Caco-2 (cell line): ENCODE measurements at regions not wholly inside any gene's neighbourhood (a gene's known extent, or its start where the extent isn't known, plus 50 kb on each side); places are given as distances from the start of the nearest gene placed in this dataset.

ENCODE experiments used
- BruUV-seq: library from RNA; stranded (reverse); fragments of 400-500 nt; replicated peaks from 2 replicates; lab custom pipeline; 2021; lab: Mats Ljungman, UMichigan
- CTCF ChIA-PET: fragments of 300-600 bp; sonication (Branson Sonifier 250); formaldehyde crosslinking; loops from one replicate; lab custom pipeline; 2022; ENCODE audit warnings: antibody characterized with exemption; lab: Charles Lee
- POLR2A ChIA-PET: fragments of 300-600 bp; sonication (Branson Sonifier 250); formaldehyde crosslinking; loops from one replicate; lab custom pipeline; 2022; ENCODE audit warnings: antibody characterized with exemption; lab: Charles Lee
- DNase-seq, 2 experiments: peaks; one replicate each; pipeline versions ENCODE4 v3.0.0 to v3.0.0-alpha.2; 2020 to 2022
- H3K27me3 ChIP-seq: replicated peaks from 2 replicates; pipeline ENCODE4 v1.6.0; 2011; ENCODE audit warnings: low read length; ENCODE audit not compliant: control insufficient read depth, insufficient read depth
- H3K36me3 ChIP-seq: 2 replicates; pipeline ENCODE4 v1.5.1; 2011; ENCODE audit warnings: low read length; ENCODE audit not compliant: control insufficient read depth, insufficient read depth
- H3K4me1 ChIP-seq: fragments of 250-450 bp; sonication (Bioruptor Pico); 2 replicates; pipeline ENCODE4 v1.5.1; 2020; ENCODE audit warnings: mild to moderate bottlenecking
- H3K4me3 ChIP-seq: 2 replicates; pipeline ENCODE4 v1.5.1; 2011; ENCODE audit warnings: low read depth, mild to moderate bottlenecking, control low read depth, low read length
- H3K9me3 ChIP-seq: fragments of 250-450 bp; sonication (Bioruptor Pico); 2 replicates; pipeline ENCODE4 v1.5.1; 2020; ENCODE audit warnings: mild to moderate bottlenecking, moderate library complexity
- H3K27ac Mint-ChIP-seq: one replicate; pipeline ENCODE4 v1.8.0; 2022; ENCODE audit warnings: mixed read lengths; ENCODE audit not compliant: unreplicated experiment
- H3K27me3 Mint-ChIP-seq: one replicate; pipeline ENCODE4 v1.8.0; 2022; ENCODE audit warnings: mixed read lengths; ENCODE audit not compliant: insufficient read depth, unreplicated experiment
- H3K36me3 Mint-ChIP-seq: one replicate; pipeline ENCODE4 v1.8.0; 2022; ENCODE audit warnings: mild to moderate bottlenecking, mixed read lengths; ENCODE audit not compliant: insufficient read depth, unreplicated experiment
- H3K4me1 Mint-ChIP-seq: one replicate; pipeline ENCODE4 v1.8.0; 2022; ENCODE audit warnings: low read depth, mixed read lengths; ENCODE audit not compliant: unreplicated experiment
- H3K4me3 Mint-ChIP-seq: one replicate; pipeline ENCODE4 v1.8.0; 2022; ENCODE audit warnings: mild to moderate bottlenecking, moderate library complexity, mixed read lengths; ENCODE audit not compliant: unreplicated experiment
- H3K9me3 Mint-ChIP-seq: one replicate; pipeline ENCODE4 v1.8.0; 2022; ENCODE audit warnings: mixed read lengths; ENCODE audit not compliant: unreplicated experiment
- CTCF ChIP-seq, 2 experiments: fragments of 200-600 bp in 1 of 2; IDR thresholded peaks; 1 replicate in 1 of 2; 2 replicates in 1 of 2; pipeline versions ENCODE4 v1.5.1 to v1.8.0; 2011 to 2022; ENCODE audit warnings: antibody characterized with exemption in 1 of 2, control low read depth in 1 of 2, inconsistent platforms in 1 of 2, low read depth in 1 of 2, low read length in 1 of 2, mild to moderate bottlenecking in 1 of 2, moderate library complexity in 1 of 2; ENCODE audit not compliant: insufficient read depth in 1 of 2, severe bottlenecking in 1 of 2, unreplicated experiment in 1 of 2
- intact Hi-C: fragments of 100-400 bp; cut with micrococcal nuclease; formaldehyde crosslinking; loops from one replicate; pipeline ENCODE4 v1.10.0; 2022; ENCODE audit not compliant: unreplicated experiment

GRCh38 chr6:40116832-40117231, 182.6 kb upstream of the MOCS1 start:
- H3K4me1 ChIP-seq: no peaks in the 10 kb centered on the region
- Mint-ChIP-seq H3K36me3 (no peaks in the 10 kb centered on the region), H3K4me3 (no peak overlapping the region), H3K9me3 (no peaks in the 10 kb centered on the region), H3K27ac (no peak overlapping the region), H3K4me1 (no peaks in the 10 kb centered on the region), H3K27me3 (peaks cover 5% of the 10 kb centered on the region)
- no peak for TF ChIP-seq CTCF (IDR thresholded peaks at IDR 0.05; ENCODE audit: insufficient read depth in 1 of 2, low read depth in 1 of 2, low read length in 1 of 2, severe bottlenecking in 1 of 2, unreplicated experiment in 1 of 2)
- no peaks in the 10 kb centered on the region; the same call in 1 of the 2 replicates for H3K27me3 ChIP-seq
- intact Hi-C loops: no loop called here
- no peak for DNase-seq
- H3K36me3 ChIP-seq: no peaks in the 10 kb centered on the region
- H3K9me3 ChIP-seq: no peaks in the 10 kb centered on the region
- no peak overlapping the region for H3K4me3 ChIP-seq
- no TSS peak for BruUV-seq
- ChIA-PET CTCF (no interaction called here), POLR2A (no interaction called here)

- peaks cover 8% of the 10 kb centered on the region for H3K9me3 Mint-ChIP-seq
- no peaks in the 10 kb centered on the region for H3K36me3 ChIP-seq
- peak in 1 of 2 experiments; percentile 4 for DNase-seq
- ChIA-PET POLR2A (no interaction called here), CTCF (no interaction called here)
- H3K27ac Mint-ChIP-seq: no peak overlapping the region
- intact Hi-C loops: no loop called here
- no peaks in the 10 kb centered on the region for H3K4me1 ChIP-seq
- no peak overlapping the region for H3K4me3 Mint-ChIP-seq
- H3K9me3 ChIP-seq: no peaks in the 10 kb centered on the region
- no peak overlapping the region for H3K4me3 ChIP-seq
- H3K36me3 Mint-ChIP-seq: no peaks in the 10 kb centered on the region
- no peaks in the 10 kb centered on the region for H3K4me1 Mint-ChIP-seq
- peak in 1 of 2 experiments; percentile 37 for TF ChIP-seq CTCF (IDR thresholded peaks at IDR 0.05; ENCODE audit: insufficient read depth in 1 of 2, low read depth in 1 of 2, low read length in 1 of 2, severe bottlenecking in 1 of 2, unreplicated experiment in 1 of 2)
- no TSS peak for BruUV-seq
- H3K27me3 Mint-ChIP-seq: peaks cover 6% of the 10 kb centered on the region
- no peaks in the 10 kb centered on the region; the same call in 1 of the 2 replicates for H3K27me3 ChIP-seq
Observed at GRCh38 chr6:40112350-40112749, 178.1 kb upstream of the MOCS1 start.

- H3K9me3 ChIP-seq: no peaks in the 10 kb centered on the region
- no peaks in the 10 kb centered on the region for H3K27me3 ChIP-seq
- H3K4me3 ChIP-seq: no peak overlapping the region
- Mint-ChIP-seq H3K4me3 (no peak overlapping the region), H3K27ac (no peak overlapping the region), H3K4me1 (no peaks in the 10 kb centered on the region), H3K27me3 (peaks cover 8% of the 10 kb centered on the region), H3K9me3 (peaks cover 9% of the 10 kb centered on the region), H3K36me3 (no peaks in the 10 kb centered on the region)
- BruUV-seq: no TSS peak
- ChIA-PET CTCF (no interaction called here), POLR2A (no interaction called here)
- H3K36me3 ChIP-seq: no peaks in the 10 kb centered on the region
- intact Hi-C loops: no loop called here
- H3K4me1 ChIP-seq: no peaks in the 10 kb centered on the region
- DNase-seq: no peak
- TF ChIP-seq CTCF (IDR thresholded peaks at IDR 0.05; ENCODE audit: insufficient read depth in 1 of 2, low read depth in 1 of 2, low read length in 1 of 2, severe bottlenecking in 1 of 2, unreplicated experiment in 1 of 2): no peak
Observed at GRCh38 chr6:40108736-40109135, 174.5 kb upstream of the MOCS1 start.
